Nephron progenitor cell (in vitro differentiated cells): ENCODE measurements at regions not wholly inside any gene's neighbourhood (a gene's known extent, or its start where the extent isn't known, plus 50 kb on each side); places are given as distances from the start of the nearest gene placed in this dataset.

ENCODE experiments used
- DNase-seq: peaks from one replicate; pipeline ENCODE4 v3.0.0; 2021
- H3K27ac Mint-ChIP-seq: 2 replicates; pipeline ENCODE4 v1.8.0; 2021; ENCODE audit warnings: mild to moderate bottlenecking, moderate library complexity, mixed read lengths
- H3K27me3 Mint-ChIP-seq: 2 replicates; pipeline ENCODE4 v1.8.0; 2021; ENCODE audit warnings: mild to moderate bottlenecking, low read depth, mixed read lengths; ENCODE audit not compliant: poor library complexity
- H3K36me3 Mint-ChIP-seq: 2 replicates; pipeline ENCODE4 v1.8.0; 2021; ENCODE audit warnings: low read depth, mixed read lengths
- H3K4me1 Mint-ChIP-seq: 2 replicates; pipeline ENCODE4 v1.8.0; 2021; ENCODE audit warnings: mixed read lengths
- H3K4me3 Mint-ChIP-seq: 2 replicates; pipeline ENCODE4 v1.8.0; 2021; ENCODE audit warnings: mild to moderate bottlenecking, moderate library complexity, mixed read lengths
- H3K9me3 Mint-ChIP-seq: 2 replicates; pipeline ENCODE4 v1.8.0; 2021; ENCODE audit warnings: mild to moderate bottlenecking, moderate library complexity, mixed read lengths
- CTCF ChIP-seq: fragments of 200-600 bp; sonication (generic); IDR thresholded peaks from 2 replicates; pipeline ENCODE4 v1.5.0; 2021; ENCODE audit warnings: antibody characterized with exemption

- H3K9me3 Mint-ChIP-seq, result peaks cover 19% of the 10 kb centered on the region
- H3K27me3 Mint-ChIP-seq, result no peaks in the 10 kb centered on the region
- TF ChIP-seq CTCF, result no peak
- no peak overlapping the region for H3K4me3 Mint-ChIP-seq
- no peak for DNase-seq
- H3K36me3 Mint-ChIP-seq, result no peaks in the 10 kb centered on the region
- H3K27ac Mint-ChIP-seq, result no peak overlapping the region
- peaks cover 24% of the 10 kb centered on the region for H3K4me1 Mint-ChIP-seq
Observed at GRCh38 chr5:109939116-109939682, 249.5 kb downstream of the MAN2A1 start.

DNA sequence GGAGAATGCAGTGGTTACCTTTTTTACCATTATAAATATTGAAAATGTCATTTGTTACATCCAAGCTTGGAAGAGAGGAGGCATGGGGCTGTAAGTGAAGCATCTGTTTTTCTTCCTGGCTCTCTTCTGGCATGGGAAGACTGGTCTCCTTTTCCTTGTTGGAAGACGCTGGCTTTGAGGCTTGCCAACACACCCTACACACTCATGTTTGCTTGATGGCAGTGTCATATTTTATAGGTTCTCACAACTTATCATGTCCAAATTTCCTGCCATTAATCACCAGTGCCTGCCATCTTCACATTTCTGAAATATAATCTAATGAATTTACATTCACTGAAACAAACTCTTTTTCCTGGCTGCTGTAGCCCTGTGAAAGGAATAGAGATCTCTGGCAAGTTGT, 252.9 kb downstream of the MAN2A1 start:
- H3K4me3 Mint-ChIP-seq, result no peak overlapping the region
- H3K36me3 Mint-ChIP-seq, result no peaks in the 10 kb centered on the region
- no peaks in the 10 kb centered on the region for H3K27me3 Mint-ChIP-seq
- no peak for TF ChIP-seq CTCF
- peaks cover 27% of the 10 kb centered on the region for H3K4me1 Mint-ChIP-seq
- no peak overlapping the region for H3K27ac Mint-ChIP-seq
- peaks cover 19% of the 10 kb centered on the region for H3K9me3 Mint-ChIP-seq
- DNase-seq, result no peak

DNA sequence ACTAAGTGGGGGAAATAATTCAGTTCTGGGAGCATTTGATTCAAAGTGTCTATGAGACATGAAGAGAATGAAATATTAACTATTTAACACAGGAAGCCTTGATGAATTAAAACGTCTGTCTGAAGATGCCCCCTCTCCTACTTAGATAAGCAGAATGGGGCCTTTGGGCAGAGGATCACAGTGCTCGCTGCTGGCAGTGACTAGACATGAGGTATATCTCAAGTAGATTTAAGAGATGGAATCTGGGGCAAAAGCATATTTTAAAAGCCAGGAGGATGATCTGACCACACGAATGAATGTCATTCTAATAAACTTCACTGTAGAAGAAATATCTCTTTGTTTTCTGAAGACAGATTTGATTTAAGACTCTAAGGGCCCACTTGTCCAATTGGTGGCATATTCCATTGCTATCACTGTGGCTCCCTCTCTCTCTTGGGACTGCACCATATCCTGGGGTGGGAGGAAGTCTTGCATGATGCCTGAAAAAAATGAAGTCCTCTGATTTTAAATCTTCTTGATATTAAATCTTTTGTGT, 254.0 kb downstream of the MAN2A1 start:
- peaks cover 22% of the 10 kb centered on the region for H3K4me1 Mint-ChIP-seq
- TF ChIP-seq CTCF, result no peak
- H3K27me3 Mint-ChIP-seq, result no peaks in the 10 kb centered on the region
- H3K4me3 Mint-ChIP-seq, result no peak overlapping the region
- no peaks in the 10 kb centered on the region for H3K36me3 Mint-ChIP-seq
- no peak for DNase-seq
- no peak overlapping the region for H3K27ac Mint-ChIP-seq
- H3K9me3 Mint-ChIP-seq, result peaks cover 19% of the 10 kb centered on the region

DNA sequence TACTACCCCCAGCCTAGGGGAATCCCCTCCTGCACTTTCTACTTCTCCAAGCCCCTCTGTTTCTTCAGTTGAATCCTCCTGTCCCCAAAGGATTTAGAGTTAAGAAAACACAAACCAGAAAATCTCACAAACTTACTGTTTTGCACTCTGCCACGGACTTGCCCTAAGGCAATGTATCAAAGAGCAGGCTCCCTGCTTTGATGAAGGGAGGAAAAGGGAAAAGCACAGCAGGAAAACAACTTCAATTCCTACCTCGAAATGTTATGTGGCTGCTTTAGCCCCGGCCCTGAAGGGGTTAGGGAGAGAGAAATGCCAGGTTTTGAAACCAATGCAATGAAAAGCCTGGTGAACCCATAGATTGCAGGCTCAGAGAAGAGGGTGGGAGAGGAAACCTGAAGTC, 254.7 kb downstream of the MAN2A1 start:
- Mint-ChIP-seq H3K4me3 (no peak overlapping the region), H3K27me3 (no peaks in the 10 kb centered on the region), H3K36me3 (no peaks in the 10 kb centered on the region), H3K27ac (peak overlapping the region; percentile 36), H3K9me3 (peaks cover 18% of the 10 kb centered on the region), H3K4me1 (peaks cover 22% of the 10 kb centered on the region)
- no peak for DNase-seq
- no peak for TF ChIP-seq CTCF

DNA sequence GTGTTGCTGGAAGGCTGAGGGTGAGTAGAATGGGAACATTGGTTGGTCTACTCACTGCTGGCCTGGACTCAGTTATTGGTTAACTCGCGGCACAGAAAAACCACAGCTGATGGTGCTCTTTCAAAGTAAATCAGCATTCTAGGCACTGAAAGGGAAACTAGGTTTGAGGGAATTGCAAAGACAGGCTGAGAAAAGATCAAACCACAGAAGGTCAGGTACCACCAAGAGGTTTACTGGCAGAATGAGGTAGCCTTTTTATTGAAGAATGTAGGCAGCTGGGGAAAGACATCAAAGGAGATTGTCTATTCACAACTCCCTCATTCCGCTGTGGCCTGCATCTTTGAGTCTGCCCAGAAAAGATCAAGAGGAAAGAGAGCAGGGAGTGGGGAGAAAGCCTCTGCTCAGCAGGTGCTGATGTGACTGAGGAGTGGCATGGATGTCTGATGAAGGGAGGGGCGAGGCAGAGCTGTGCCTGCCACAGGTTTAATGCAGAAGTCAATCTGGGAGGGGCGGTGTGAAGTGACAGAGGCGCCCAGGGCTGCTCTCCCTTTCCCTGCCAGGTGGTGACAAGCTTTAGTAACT, 255.5 kb downstream of the MAN2A1 start:
- no peaks in the 10 kb centered on the region for H3K27me3 Mint-ChIP-seq
- H3K36me3 Mint-ChIP-seq, result no peaks in the 10 kb centered on the region
- TF ChIP-seq CTCF, result no peak
- H3K4me3 Mint-ChIP-seq, result no peak overlapping the region
- no peak for DNase-seq
- H3K27ac Mint-ChIP-seq, result no peak overlapping the region
- H3K4me1 Mint-ChIP-seq, result peaks cover 22% of the 10 kb centered on the region
- peaks cover 11% of the 10 kb centered on the region for H3K9me3 Mint-ChIP-seq
